ENCODE measurements at regions not wholly inside any gene's neighbourhood (a gene's known extent, or its start where the extent isn't known, plus 50 kb on each side); places are given as distances from the start of the nearest gene placed in this dataset.

DNA sequence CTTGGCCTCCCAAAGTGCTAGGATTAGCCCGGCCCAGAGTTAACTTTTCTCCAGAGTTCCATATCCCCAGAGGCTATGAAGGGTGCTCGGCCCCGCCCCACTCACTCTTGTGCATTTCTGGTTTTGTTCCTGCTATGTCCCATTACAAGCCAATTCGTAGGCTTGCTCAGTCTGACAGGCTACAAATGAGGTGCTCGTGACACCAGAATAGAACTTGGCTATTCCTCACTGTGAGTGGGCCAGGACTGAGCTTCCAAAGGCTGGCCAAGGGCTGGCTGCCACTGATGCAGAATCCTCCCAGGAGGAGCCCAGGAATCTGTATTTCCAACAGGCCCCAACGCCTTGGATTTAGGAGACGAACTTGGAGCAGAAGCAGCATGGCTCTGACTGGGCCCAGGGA lies 282.7 kb upstream of the C2CD4B start:
- no peak overlapping the region for H3K4me3 ChIP-seq (ENCODE audit: control insufficient read depth, low read depth, low read length)
- no peak for DNase-seq (ENCODE audit: low read depth)
- TF ChIP-seq, protein P1, sequence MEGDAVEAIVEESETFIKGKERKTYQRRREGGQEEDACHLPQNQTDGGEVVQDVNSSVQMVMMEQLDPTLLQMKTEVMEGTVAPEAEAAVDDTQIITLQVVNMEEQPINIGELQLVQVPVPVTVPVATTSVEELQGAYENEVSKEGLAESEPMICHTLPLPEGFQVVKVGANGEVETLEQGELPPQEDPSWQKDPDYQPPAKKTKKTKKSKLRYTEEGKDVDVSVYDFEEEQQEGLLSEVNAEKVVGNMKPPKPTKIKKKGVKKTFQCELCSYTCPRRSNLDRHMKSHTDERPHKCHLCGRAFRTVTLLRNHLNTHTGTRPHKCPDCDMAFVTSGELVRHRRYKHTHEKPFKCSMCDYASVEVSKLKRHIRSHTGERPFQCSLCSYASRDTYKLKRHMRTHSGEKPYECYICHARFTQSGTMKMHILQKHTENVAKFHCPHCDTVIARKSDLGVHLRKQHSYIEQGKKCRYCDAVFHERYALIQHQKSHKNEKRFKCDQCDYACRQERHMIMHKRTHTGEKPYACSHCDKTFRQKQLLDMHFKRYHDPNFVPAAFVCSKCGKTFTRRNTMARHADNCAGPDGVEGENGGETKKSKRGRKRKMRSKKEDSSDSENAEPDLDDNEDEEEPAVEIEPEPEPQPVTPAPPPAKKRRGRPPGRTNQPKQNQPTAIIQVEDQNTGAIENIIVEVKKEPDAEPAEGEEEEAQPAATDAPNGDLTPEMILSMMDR (conservative IDR thresholded peaks at IDR 0.05; ENCODE audit: control insufficient read depth, insufficient read depth, low read depth, low read length) = no peak

DNA sequence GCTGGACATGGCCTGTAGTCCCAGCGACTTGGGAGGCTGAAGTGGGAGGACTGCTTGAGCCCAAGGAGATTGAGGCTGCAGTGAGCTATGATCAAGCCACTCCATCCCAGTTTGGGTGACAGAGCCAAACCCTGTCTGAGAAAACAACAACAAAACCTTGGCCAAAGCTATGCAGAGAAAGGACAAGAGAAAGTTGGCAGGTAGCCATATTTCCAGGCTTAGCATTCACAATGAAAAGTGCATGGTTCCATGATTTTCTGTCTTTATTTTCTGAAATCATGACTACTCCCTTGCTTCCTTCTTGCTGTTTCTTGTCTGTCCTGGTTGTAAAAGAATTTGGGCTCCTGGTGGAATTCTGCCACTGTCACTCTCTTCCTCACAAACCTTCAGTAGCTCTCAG lies 284.6 kb upstream of the C2CD4B start:
- DNase-seq (ENCODE audit: low read depth) = no peak
- TF ChIP-seq, protein P1 (conservative IDR thresholded peaks at IDR 0.05; ENCODE audit: control insufficient read depth, insufficient read depth, low read depth, low read length) = no peak
- no peak overlapping the region for H3K4me3 ChIP-seq (ENCODE audit: control insufficient read depth, low read depth, low read length)

DNA sequence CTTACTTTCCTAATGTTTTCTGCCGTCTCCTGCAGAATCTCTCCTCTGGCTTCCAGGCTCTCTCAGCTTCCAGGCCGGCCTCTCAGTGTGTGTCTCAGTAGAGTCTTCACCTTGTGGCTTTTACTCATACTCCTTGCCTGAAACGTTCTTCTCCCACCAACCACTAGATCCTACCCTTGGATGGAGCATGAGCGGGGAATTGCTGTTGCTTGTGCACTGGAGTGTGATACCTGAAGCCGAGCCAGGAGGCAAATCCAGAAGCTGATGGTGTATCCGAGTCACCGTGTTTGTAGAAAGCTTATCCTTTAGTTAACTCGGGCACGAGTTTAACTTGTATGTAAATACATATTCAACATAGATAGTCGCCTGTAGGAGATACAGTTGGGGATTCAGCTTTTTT lies 285.0 kb upstream of the C2CD4B start:
- TF ChIP-seq, protein P1 (conservative IDR thresholded peaks at IDR 0.05; ENCODE audit: control insufficient read depth, insufficient read depth, low read depth, low read length) = no peak
- DNase-seq (ENCODE audit: low read depth) = no peak
- H3K4me3 ChIP-seq (ENCODE audit: control insufficient read depth, low read depth, low read length) = no peak overlapping the region

DNA sequence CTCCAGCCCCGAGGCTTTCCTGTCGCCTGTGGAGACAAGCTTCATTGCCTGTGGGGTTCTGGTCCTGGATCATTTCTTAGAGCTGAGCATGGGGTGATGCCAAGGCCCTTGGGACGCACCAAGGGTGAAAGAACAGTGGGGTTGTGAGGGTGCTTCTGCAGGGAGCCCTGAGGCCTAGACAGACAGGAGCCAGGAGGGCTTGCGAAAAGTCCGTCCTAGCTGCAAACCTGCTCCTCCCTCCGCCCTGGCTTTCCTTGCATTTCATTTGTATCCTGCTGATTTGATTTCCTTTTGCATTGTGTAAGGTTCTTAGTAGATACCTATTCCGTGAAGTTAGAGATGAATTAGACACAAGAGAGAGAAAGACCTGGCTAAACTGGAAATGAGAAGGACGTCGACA lies 286.9 kb upstream of the C2CD4B start:
- DNase-seq (ENCODE audit: low read depth) = no peak
- TF ChIP-seq, protein P1 (conservative IDR thresholded peaks at IDR 0.05; ENCODE audit: control insufficient read depth, insufficient read depth, low read depth, low read length) = no peak
- H3K4me3 ChIP-seq (ENCODE audit: control insufficient read depth, low read depth, low read length) = no peak overlapping the region

DNA sequence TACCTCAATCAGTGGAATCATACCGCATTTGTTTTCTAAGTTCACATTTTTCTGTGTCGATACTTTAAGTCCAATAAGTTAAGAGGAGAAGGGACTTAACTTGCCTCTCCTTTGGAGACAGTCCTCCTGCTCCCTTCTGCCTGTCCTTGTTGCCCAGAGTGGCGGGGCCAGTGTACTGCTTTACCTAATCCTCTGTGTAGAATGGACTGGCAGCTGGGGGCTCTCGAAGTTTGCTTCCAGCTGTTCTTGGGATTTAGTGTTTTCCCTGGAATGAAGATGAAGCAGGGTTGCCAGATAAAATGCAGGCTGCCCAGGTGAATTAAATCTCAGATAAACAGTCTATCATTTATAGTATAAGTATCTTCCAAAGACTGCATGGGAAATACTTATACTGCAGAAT lies 287.6 kb upstream of the C2CD4B start:
- DNase-seq (ENCODE audit: low read depth) = no peak
- H3K4me3 ChIP-seq (ENCODE audit: control insufficient read depth, low read depth, low read length) = no peak overlapping the region
- TF ChIP-seq, protein P1 (conservative IDR thresholded peaks at IDR 0.05; ENCODE audit: control insufficient read depth, insufficient read depth, low read depth, low read length) = no peak

DNA sequence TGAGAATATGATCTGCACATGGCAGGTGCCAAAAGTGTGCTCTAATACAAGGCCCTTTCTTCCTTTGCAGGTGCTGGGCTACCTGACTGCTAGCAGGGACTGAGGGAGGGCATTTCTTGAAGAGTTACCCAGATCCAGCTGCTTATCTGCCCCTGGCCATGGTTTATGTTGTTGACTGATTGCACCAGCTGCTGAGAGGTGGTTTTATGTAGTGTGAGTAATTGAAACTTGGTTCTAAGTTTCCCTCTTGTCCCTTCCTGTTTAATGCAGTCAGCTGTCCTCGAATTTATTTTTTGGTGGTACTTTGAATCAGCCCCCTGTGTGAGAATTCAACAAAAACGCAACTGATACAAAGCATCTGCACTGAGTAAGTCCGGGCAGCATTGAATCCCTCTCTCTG lies 288.3 kb upstream of the C2CD4B start:
- TF ChIP-seq, protein P1 (conservative IDR thresholded peaks at IDR 0.05; ENCODE audit: control insufficient read depth, insufficient read depth, low read depth, low read length) = no peak

DNA sequence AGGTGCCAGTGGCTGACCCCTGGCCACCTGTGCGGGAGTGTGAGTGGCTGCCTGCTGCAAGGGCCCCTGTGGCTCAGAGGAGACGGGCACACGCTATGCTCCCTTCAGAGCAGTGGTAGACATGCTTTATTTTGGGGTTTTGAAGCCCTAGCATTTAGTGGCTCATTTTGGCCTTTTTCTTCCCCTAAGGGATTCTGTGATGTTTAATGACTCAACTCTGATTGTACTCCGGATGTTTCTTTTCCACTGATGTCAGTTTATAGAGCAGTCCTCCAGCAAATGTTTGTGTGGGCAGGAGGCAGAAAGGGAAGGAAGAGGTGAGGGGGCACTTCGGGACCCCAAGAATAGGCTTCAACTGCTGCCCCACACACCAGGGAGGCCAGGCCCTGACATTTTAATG lies 288.9 kb upstream of the C2CD4B start:
- peak; percentile 80 for DNase-seq (ENCODE audit: low read depth)
- H3K4me3 ChIP-seq (ENCODE audit: control insufficient read depth, low read depth, low read length) = no peak overlapping the region
- TF ChIP-seq, protein P1 (conservative IDR thresholded peaks at IDR 0.05; ENCODE audit: control insufficient read depth, insufficient read depth, low read depth, low read length) = no peak

More for the DNA sequence above, 288.3 kb upstream of the C2CD4B start:
- no peak for DNase-seq (ENCODE audit: low read depth)
- no peak overlapping the region for H3K4me3 ChIP-seq (ENCODE audit: control insufficient read depth, low read depth, low read length)
